ENCODE measurements at regions not wholly inside any gene's neighbourhood (a gene's known extent, or its start where the extent isn't known, plus 50 kb on each side); places are given as distances from the start of the nearest gene placed in this dataset.

DNA sequence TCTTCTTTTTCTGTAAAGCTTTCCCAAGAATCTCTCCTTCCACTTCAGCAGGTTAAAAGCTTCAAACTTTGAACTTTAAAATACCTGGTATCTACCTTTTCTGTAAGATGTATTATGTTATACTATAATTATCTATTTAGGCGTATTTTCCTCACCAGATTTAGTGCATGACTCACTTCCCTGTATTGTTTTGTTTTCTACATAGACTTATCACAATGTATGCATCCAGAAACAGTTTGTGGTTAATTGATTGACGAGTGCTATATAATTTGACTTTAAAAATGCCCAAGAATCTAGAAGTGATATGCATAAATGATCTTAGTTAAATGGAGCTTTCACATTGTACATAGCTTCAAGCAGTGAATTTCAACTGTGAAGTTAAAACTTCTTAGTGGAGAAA, 473.9 kb upstream of the CDH2 start:
- no peak overlapping the region for H3K27ac ChIP-seq
- TF ChIP-seq, protein P1, sequence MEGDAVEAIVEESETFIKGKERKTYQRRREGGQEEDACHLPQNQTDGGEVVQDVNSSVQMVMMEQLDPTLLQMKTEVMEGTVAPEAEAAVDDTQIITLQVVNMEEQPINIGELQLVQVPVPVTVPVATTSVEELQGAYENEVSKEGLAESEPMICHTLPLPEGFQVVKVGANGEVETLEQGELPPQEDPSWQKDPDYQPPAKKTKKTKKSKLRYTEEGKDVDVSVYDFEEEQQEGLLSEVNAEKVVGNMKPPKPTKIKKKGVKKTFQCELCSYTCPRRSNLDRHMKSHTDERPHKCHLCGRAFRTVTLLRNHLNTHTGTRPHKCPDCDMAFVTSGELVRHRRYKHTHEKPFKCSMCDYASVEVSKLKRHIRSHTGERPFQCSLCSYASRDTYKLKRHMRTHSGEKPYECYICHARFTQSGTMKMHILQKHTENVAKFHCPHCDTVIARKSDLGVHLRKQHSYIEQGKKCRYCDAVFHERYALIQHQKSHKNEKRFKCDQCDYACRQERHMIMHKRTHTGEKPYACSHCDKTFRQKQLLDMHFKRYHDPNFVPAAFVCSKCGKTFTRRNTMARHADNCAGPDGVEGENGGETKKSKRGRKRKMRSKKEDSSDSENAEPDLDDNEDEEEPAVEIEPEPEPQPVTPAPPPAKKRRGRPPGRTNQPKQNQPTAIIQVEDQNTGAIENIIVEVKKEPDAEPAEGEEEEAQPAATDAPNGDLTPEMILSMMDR (conservative IDR thresholded peaks at IDR 0.05) = no peak
- TF ChIP-seq ZFX (IDR thresholded peaks at IDR 0.05) = no peak

DNA sequence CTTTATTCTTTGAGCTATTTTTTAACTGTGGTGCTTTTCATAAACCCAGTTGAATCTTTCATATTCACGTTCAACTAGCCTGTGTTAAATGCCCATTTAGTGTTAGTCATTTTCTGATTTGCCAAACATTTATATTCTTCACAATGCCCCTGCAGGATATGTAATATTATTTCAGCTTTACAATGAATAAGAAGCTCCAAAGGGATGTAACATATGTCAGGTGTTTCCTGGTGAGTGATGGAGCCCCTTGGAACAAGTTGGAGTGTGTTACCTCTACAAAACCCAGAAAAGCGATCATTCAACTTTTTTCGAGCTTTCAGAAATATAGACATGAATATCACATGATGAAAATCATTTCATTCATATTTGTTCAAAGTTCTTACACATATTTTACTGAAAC, 471.0 kb upstream of the CDH2 start:
- TF ChIP-seq, protein P1 (conservative IDR thresholded peaks at IDR 0.05) = no peak
- TF ChIP-seq ZFX (IDR thresholded peaks at IDR 0.05) = no peak
- H3K27ac ChIP-seq = no peak overlapping the region

DNA sequence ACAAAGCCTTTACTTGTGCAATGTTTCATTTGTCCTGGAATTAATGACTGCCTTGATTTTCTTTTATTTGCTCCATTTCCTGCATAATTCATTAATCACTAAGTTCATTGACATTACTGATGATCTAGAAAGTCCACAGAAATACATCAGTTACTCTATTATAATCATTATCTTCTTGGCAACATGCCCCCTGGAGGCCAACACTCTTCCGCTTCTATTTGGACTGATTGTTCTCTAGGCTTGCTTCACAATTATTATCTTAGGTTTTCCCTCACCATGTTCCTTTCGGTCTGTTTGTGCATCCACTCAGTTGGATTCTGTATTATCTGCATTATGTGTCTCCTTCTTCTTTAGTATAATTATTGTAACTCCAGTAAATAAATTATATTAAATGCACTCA, 461.0 kb upstream of the CDH2 start:
- no peak overlapping the region for H3K27ac ChIP-seq
- TF ChIP-seq ZFX (IDR thresholded peaks at IDR 0.05) = no peak
- TF ChIP-seq, protein P1 (conservative IDR thresholded peaks at IDR 0.05) = 0 out of 2 replicates have a peak, but pooled peaks have one; percentile 2

DNA sequence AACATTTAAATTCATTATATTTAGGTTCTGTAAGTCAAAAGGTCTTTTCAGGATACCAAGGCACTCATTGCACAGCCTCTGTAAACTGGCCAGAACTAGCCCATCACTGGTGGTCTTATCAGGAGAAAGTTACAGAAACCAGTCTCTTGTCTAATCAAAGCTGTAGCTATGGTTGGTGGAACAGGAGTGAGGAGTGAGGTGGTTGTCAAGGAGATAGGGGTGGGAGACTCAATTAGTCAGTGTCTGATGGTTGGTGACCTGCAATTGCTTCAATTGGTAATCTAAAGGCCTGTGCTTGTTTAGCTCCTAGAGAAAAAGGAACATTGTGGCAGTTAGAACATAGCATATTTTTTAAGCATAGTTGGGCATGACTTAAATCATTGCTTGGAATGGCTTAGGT, 458.6 kb upstream of the CDH2 start:
- no peak for TF ChIP-seq ZFX (IDR thresholded peaks at IDR 0.05)
- TF ChIP-seq, protein P1 (conservative IDR thresholded peaks at IDR 0.05) = no peak
- no peak overlapping the region for H3K27ac ChIP-seq

DNA sequence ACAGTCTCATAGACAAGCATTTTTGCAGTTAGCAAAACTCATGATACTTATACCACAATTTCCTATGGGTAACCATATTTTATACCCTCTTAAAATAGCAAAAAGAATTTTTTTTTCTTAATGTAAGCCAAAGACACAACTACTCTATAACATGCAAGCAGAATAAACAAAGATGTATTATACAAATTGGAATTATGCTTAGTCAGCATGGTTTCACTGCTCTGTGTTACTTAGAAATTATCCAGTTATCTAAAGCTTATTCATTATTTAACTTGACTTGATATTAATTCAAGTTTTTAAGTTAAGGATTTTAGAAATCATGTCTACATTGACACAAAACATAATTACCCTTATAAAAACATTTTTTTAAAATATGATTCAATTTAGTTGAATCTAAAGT, 449.8 kb upstream of the CDH2 start:
- no peak overlapping the region for H3K27ac ChIP-seq
- TF ChIP-seq, protein P1 (conservative IDR thresholded peaks at IDR 0.05) = no peak
- TF ChIP-seq ZFX (IDR thresholded peaks at IDR 0.05) = no peak

DNA sequence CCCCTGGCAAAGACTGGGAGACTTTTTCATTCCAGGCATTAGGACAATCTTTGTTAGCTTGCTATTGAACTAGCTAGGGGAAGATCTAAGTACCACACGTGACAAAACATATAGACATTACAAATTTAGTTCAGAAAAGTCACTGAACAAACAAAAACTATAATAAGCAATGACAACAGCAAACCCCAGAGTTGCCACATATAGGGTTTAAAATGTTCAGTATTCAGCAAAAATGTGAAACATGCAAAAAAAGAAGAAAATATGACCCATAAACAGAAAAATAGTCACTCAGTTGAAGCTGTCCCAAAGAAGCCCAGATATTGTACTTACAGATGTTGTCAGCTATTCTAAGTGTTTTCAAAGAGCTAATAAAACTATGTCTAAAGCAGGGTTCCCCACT, 431.1 kb upstream of the CDH2 start:
- no peak for TF ChIP-seq ZFX (IDR thresholded peaks at IDR 0.05)
- TF ChIP-seq, protein P1 (conservative IDR thresholded peaks at IDR 0.05) = no peak
- H3K27ac ChIP-seq = no peak overlapping the region

DNA sequence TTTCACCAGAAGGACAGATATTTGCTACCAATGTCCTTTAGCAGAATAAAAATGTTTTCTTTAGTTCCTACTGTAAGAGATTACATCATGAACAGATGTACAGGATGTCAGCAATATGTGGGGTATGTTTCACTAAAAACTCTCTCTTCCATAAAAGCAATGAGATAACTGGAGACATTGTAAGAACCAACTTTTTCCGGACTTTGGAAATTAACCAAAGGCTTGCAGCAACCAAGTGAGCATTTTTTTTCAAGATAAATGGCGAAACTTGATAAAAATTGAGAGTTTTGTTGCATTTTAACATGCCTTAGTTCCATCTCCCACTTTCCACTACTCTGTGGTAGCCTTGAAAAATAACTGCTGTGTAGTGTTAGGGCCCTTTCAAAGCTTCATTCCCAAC, 429.8 kb upstream of the CDH2 start:
- no peak overlapping the region for H3K27ac ChIP-seq

More for the DNA sequence above, 429.8 kb upstream of the CDH2 start:
- TF ChIP-seq, protein P1 (conservative IDR thresholded peaks at IDR 0.05) = no peak
- TF ChIP-seq ZFX (IDR thresholded peaks at IDR 0.05) = no peak
